NT2/D1 (cell line): ENCODE measurements at regions not wholly inside any gene's neighbourhood (a gene's known extent, or its start where the extent isn't known, plus 50 kb on each side); places are given as distances from the start of the nearest gene placed in this dataset.

Experiments
- SUZ12 ChIP-seq: IDR thresholded peaks from 2 replicates; pipeline ENCODE4 v1.6.1; 2011; ENCODE audit not compliant: insufficient read length, insufficient read depth; ENCODE audit errors: extremely low read depth
- YY1 ChIP-seq: IDR thresholded peaks from 2 replicates; pipeline ENCODE4 v1.6.1; 2011; ENCODE audit not compliant: insufficient read length, insufficient read depth

GRCh38 chr18:45553723-45554388 lies 61.4 kb upstream of the SLC14A2 start:
- TF ChIP-seq SUZ12: no peak
- TF ChIP-seq YY1: no peak
